Amniotic epithelial cell (primary cell): ENCODE measurements at regions not wholly inside any gene's neighbourhood (a gene's known extent, or its start where the extent isn't known, plus 50 kb on each side); places are given as distances from the start of the nearest gene placed in this dataset.

Source experiments
- DNase-seq: peaks from one replicate; pipeline ENCODE4 v3.0.0-alpha.2; 2010; ENCODE audit warnings: low read depth

DNA sequence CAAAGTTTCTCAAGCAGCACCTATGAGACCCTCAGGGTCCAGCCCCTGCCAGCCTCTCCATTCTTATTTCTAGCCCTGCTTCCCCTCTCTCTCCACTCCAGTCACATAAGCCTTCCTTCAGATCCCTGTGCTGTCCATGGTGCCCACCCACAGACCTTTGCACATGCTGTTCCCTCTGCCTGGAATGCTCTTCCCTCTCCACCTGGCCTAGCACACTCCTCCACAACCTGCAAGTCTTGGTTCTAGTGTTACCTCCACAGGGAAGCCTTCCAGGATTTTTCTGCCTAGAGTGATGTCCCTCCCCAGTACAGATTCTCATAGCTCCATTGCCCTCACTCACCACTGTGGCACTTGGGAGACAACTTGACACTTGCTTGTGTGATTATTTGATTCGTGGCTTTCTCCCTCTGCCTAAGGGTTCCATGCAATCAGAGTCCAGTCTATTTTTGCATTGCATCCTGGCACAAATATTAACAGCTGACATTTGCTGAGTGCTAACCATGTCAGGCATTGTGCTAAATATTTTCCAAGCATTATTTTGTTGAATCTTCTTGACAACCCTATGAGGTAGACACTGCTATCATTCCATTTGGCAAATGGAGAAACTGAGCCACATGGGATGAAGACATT lies 127.3 kb downstream of the SYF2 start:
- no peak for DNase-seq

DNA sequence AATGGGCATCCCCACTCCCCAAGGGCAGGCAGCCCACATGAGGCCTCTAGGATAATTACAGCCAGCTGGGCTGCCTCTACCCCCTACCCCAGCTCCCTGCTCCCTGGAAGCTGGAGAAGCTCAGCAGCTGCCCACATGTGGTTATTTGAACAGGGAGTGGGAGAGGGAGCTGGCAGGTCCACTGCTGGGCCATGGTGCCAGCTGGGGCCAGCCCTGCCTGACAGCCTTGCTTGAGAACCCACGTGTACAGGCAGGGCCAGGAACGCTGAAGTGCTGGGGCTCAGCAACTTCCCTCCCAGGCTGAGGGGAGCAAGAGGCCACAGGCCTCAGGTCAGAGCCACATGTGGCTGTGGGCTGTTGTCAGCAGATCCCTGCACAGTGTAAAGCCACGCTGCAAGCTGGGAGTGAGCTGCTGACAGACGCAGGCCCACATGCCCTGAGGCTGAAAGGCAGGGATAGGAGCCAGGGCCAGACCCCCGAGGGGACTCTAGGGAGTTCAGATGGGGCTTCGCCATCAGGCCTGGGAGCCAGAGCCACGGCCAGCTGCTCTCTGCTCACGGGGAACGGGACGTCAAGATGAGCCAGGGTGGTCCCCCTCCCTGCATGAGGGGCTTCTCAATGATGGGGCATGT lies 129.0 kb downstream of the SYF2 start:
- peak; percentile 15 for DNase-seq

DNA sequence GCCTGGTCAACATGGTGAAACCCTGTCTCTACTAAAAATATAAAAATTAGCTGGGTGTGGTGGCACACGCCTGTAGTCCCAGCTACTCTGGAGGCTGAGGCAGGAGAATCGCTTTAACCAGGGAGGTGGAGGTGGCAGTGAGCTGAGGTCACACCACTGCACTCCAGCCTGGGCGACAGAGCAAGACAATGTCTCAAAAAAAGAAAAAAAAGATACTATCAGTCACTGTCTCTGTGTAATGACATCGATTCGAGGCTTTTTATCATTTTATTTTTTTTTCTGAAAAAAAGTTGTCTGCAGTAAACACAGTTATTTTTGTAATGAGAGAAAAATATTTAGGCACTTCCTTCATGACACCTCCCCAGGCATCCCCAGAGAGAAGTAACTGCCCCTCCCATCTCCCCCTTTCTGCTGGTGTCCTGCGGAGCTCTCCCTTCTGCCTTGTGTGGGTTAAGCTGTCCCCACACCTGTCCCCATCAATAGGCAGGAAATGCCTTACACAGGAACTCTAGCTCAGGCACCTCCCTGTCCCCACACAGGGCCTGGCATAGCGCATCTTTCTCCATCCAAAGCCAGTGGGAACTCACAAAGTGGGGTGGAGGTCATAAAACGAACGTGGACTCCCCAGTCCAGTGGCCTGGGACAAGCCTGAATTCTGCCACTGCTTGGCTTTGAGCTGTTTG lies 132.0 kb downstream of the SYF2 start:
- no peak for DNase-seq

- DNase-seq: no peak
These were observed 132.9 kb downstream of the SYF2 start for GRCh38 chr1:25099343-25099951.

DNA sequence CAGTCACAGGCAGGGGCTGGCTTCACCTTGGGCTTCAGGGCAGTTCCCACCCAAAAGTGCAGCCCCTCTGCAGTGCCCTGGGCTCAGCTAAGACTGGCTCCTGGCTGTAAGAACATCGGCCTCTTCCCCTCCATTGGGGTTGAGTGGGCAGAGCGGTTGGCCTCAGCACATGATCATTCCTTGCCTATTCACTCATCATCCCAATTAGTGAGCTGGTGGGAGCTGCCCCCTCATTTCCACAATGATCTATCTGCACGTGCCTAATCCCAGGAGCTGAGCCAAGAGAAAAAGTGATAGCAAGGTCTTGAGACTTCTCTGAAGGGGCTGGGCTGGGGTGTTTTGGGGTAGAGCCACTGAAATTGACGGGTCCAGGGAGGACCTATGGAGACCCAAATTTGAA lies 133.6 kb downstream of the SYF2 start:
- peak; percentile 13 for DNase-seq

DNA sequence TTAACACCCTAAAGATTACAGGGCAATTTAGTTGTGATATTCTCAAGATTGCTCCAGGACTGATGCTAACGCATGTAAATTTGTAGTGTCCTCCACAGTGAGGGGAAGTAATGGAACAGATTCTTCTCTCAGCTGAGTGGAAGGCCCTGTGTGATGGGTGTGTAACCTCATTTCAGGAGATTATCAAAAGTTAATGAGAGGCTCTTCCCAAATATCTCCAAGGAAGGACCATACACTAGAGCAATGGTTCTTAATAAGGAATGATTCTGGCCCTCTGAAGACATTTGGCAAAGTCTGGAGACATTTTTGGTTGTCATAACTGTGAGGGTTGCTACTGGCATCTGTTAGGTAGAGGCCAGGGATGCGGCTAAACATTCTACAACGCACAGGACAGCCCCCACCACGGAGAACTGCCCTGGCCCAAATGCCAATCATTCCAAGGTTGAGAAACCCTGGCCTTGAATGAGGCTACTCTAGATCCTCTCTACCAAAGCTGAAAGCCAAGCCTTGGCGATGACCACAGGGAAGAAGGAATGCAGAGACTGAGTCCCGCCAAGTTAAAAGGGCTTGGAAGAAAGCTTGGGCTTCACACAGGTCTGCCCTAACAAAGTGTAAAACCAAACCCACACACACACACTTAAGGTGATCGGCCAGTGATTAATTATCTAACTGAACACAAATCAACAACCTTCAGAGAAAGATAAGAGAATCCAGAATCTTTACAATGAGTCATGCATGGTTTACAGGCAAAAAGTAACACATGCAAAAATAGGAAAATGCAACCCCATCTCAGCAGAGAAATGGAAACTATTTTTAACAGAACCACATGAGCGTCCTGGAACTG lies 135.8 kb downstream of the SYF2 start:
- DNase-seq: peak; percentile 63

- no peak for DNase-seq
These were observed 136.6 kb downstream of the SYF2 start for GRCh38 chr1:25095635-25096200.

DNA sequence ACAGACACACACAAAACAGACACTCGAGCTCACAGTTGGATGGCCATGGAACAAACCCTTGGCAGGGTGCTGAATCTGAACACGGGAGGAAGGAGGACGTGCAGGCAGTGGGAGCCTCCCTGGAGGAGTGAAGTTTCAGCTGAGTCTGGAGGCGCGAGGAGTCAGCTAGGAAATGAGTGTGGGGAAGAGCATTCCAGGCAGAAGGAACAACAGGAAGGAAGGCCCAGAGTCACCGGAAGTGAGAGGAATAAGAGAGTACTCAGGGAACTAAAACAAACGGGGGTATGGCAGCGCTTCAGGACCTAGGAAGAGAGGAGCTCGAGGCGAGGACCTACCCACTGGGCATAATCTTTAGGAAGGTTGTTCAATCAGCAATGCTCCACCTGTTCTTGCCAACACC lies 137.3 kb downstream of the SYF2 start:
- no peak for DNase-seq

DNA sequence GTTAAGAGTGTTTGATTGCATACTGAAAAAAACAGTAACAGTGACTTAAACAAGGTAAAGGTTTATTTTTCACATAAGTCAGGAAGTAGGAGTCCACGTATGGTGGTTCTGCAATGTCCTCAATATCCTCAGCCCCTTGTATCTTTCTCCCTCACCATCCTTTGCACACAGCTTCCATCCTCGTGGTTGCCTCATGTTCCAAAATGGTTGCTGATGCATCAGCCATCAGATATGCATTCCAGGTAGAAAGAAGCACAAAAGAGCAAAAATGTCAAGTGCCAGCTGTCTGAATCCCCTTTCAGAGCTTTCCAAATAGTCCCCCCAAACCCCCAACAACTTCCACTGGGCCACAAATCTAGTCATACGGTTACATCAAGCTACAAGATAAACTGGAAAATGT lies 138.1 kb downstream of the SYF2 start:
- no peak for DNase-seq

DNA sequence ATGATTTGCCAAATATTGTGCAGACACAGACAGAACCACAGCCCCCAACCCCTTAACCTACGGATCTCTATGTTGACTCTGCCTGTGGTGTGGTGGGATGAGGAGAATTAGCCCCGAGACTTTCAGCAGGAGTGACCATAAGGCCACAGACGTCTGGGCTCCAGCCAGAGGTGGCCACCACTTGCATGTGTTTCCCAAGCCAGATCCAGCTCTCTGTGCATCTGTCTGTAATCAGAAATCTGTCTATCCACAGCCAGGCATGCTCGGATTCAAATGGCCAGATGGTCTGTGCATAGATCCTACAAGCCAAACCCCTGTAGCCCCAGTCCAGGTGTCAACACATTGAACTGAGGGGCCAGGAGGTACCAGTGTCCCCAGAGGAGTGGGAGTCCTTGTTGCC lies 140.6 kb downstream of the SYF2 start:
- DNase-seq: no peak

DNA sequence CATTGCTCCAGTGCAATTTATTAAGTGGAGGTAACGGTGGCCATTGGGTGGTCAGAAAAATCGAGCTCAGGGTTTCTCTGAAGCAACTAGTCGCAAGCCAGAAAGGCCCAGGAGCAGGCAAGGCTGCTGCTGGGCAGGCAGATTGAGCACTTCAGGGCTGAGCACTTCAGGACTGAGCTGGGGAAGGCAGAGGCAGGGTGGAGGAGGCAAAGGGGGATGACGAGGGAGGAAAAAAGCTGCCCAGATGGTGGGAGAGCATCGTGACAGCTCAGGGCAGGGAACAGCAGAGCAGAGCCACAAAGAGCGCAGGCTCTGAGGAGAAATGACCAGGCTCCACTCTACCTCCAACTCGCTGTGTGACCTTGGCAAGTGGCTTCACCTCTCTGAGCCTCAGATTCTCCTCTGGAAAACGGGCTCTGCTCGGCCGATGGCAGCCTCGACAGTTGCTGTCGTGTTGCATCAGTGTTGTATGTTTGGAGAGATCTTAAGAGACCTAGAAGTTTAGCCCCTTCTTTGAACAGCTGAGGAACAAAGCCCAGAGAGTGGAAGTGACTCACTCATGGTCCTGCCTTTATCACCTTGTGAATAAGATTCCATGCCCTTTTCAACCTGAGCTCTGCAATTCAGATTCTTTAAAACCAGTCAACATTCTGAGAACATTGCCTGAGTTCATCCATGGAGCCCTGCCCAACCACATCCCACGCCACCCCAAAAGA lies 141.4 kb downstream of the SYF2 start:
- peak; percentile 17 for DNase-seq

DNA sequence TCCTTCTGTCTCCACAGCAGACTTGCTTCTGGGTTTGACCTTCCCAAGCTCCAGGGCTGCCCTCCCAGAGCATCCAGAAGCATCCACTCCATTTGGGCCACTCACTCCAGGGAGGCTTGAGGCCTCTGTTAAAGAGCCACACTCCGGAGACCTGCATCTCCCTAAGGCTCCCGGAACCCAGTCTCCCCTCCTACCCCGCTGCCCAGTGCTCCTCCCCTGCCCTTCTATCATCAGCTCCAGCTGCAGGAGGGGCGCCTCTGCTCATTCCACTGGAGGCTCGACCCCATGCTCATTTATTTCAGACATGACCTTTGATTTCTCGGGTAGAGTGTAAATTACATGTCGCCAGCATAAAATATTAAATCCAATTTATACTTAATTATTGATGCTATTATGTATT lies 142.5 kb downstream of the SYF2 start:
- DNase-seq: no peak

GRCh38 chr1:25088946-25089345 lies 143.4 kb downstream of the SYF2 start:
- no peak for DNase-seq

DNA sequence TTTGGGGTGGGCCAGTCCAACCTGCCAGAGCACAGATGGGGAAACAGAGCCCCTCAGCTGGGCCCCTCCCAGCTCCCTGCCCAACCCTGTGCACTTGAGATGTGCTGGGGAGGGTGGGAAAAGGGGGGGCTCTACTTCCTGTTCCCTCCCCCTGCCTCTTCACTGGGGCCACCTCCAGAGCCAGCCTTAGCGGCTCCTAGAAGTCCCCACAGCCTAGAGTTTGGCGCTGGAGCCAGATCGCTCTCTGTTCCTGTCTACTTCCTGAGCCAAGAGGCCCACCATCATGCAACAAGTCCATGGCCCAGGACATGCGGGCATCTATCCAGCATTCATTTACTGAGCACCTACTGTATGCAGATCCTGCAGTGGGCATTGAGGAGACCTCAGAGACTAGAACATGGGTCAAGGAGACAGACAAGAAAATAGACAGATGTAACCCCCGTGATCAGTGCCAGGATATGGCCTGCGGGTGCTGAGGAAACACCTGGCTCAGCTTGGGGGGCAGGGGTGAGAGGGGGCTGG lies 144.1 kb downstream of the SYF2 start:
- DNase-seq: no peak

DNA sequence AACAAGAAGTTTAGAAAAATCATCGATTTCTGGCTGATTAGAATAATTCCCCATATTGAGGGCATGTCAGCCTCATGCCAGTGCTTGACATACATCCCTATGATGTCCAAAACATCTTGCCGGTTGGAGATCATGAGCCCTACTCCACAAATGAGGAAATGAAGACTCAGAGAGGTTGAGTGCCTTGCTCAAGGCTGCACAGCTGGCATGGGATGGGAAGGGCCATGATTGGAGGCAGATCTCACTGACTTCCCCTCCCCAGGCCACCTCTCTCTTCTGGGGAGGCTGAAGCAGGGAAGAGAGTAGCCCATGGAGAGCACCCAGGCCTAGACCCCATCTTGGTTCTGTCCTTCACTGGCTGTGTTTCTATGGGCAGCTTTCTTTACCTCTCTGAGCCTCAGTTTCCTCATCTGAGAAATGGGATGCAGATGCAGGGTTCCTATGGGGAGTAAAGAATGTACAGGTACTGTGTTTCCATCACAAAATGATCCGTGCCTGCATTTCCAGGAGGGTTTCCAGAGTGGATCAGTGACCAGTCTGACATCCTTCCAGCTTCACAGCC lies 145.7 kb downstream of the SYF2 start:
- DNase-seq: no peak

GRCh38 chr1:25084407-25084806 lies 147.9 kb downstream of the SYF2 start:
- DNase-seq: no peak

DNA sequence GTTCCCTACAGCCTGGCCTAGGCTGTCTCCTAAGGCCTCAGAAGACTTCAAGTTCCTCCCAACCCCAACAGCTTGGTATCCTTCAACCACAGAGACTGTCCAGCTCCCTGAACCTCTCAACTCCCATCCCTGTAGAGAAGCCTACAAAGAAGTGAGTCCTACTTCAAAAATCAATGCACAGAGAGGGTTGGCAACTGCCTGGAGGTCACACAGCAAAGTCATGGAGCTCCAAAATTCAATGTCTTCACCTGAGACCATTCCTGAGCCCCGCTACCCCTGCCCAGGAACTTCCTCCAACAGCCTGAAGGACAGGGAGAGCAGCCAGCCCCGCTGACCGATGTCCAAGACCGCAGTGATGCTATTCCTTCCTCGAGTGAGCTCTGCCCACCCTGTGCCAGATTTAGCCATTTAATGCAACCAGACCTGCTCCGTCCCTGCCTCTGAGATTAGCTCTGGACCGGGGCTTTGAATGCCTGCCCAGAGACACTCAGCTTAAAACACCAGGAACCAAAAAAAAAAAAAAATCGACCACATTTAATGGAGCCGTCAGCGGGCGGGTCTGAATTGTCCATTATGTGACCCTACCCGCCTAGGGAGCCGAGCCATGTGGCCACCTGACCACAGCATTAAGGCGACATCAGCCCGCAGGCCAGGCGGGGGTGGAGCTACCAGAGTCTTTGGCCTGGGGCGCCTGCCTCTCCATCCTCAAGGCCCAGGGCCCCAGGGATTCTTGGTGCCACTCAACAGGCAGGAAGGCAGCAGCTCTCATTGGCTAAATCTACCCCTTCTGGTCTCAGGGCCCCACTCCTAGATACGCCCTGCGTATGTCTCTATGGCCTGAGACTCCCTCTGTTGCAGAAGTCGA lies 148.6 kb downstream of the SYF2 start:
- no peak for DNase-seq

GRCh38 chr1:25082995-25083394 lies 149.3 kb downstream of the SYF2 start:
- no peak for DNase-seq

DNA sequence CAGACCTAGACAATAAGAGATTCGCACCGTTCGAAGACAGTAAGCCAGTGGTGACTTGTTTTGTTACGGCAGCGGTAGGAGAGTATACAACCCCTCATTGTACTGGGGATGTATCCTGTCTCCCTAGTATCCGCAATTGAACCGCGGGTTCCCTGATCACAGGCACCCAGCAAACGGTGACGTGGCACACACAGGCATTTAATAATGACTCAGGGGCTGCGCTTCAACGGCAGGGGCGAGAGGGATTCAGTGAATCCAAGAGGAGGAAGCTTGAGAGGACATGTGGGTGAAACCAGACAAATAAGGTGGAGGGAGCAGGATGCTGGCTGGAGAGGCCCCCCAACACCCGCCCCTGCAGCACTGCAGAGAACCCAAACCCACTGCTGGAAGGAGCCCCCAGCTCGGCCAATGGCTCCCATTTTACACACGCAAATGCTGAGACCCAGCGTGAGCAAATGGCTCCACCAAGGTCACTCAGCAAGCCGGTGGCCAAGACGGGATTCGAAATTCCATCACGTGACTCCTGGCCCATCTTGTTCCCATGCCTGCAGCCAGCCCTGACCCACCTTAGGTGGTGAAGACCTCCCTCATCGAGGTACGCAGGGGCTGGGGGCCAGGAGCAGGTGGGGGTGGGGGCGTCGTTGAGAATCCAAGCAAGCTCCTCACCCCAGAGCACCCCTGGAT lies 149.9 kb downstream of the SYF2 start:
- no peak for DNase-seq
